GM12878 (cell line): ENCODE measurements at regions not wholly inside any gene's neighbourhood (a gene's known extent, or its start where the extent isn't known, plus 50 kb on each side); places are given as distances from the start of the nearest gene placed in this dataset.
A peak's percentile ranks its signal among the peaks of the same experiment; 100 is the strongest.

Experiments
- BACH1 ChIP-seq: fragments of 450-650 bp; IDR thresholded peaks from 2 replicates; pipeline ENCODE4 v1.6.1; 2017; ENCODE audit warnings: mild to moderate bottlenecking, borderline replicate concordance
- CBFB ChIP-seq: IDR thresholded peaks from 2 replicates; pipeline ENCODE4 v1.6.1; 2016; ENCODE audit warnings: antibody characterized with exemption, low read depth
- CHD4 ChIP-seq: fragments of 200-600 bp; sonication (generic); IDR thresholded peaks from 2 replicates; pipeline ENCODE4 v1.6.1; 2016; ENCODE audit warnings: mild to moderate bottlenecking
- EP300 ChIP-seq, 2 experiments: fragments of 150-350 bp in 1 of 2; IDR thresholded peaks; 2 replicates each; pipeline ENCODE4 v1.6.1; 2011 to 2012; ENCODE audit warnings: low read depth in 2 of 2, low read length in 2 of 2, borderline replicate concordance in 1 of 2, improper control_type of control experiment in 1 of 2, inconsistent platforms in 1 of 2; ENCODE audit not compliant: control insufficient read depth in 1 of 2
- GATAD2B ChIP-seq: fragments of 450-650 bp; conservative IDR thresholded peaks from 2 replicates; pipeline ENCODE4 v1.6.1; 2017; ENCODE audit warnings: low read depth, mild to moderate bottlenecking, moderate library complexity
- MTA2 ChIP-seq: fragments of 450-650 bp; IDR thresholded peaks from 2 replicates; pipeline ENCODE4 v1.6.1; 2016; ENCODE audit warnings: low read depth, mild to moderate bottlenecking, moderate library complexity
- NFIC ChIP-seq: IDR thresholded peaks from 2 replicates; pipeline ENCODE4 v1.6.1; 2012; ENCODE audit warnings: low read depth, mild to moderate bottlenecking, inconsistent platforms, low read length, moderate library complexity
- NFYA ChIP-seq: IDR thresholded peaks from 2 replicates; pipeline ENCODE4 v1.6.1; 2011; ENCODE audit warnings: low read depth, mild to moderate bottlenecking, low read length, improper control_type of control experiment, borderline replicate concordance
- NFYB ChIP-seq: IDR thresholded peaks from 2 replicates; pipeline ENCODE4 v1.6.1; 2011; ENCODE audit warnings: low read depth, mild to moderate bottlenecking, low read length, improper control_type of control experiment, moderate library complexity; ENCODE audit not compliant: insufficient read depth
- PAX5 ChIP-seq: IDR thresholded peaks from 2 replicates; pipeline ENCODE4 v1.6.1; 2011; ENCODE audit warnings: low read depth, low read length, borderline replicate concordance
- POLR2A ChIP-seq: IDR thresholded peaks from 2 replicates; pipeline ENCODE4 v1.6.1; 2011; ENCODE audit warnings: low read depth, mild to moderate bottlenecking, low read length
- POLR2AphosphoS2 ChIP-seq: IDR thresholded peaks from 2 replicates; pipeline ENCODE4 v1.6.1; 2011; ENCODE audit warnings: low read depth, mild to moderate bottlenecking, low read length, improper control_type of control experiment, moderate library complexity
- TCF12 ChIP-seq: IDR thresholded peaks from 2 replicates; pipeline ENCODE4 v1.6.1; 2011; ENCODE audit warnings: low read depth, mild to moderate bottlenecking, low read length
- YBX1 ChIP-seq: fragments of 450-650 bp; IDR thresholded peaks from 2 replicates; pipeline ENCODE4 v1.6.1; 2016; ENCODE audit warnings: antibody characterized with exemption
- ZZZ3 ChIP-seq: IDR thresholded peaks from 2 replicates; pipeline ENCODE4 v1.6.1; 2011; ENCODE audit warnings: low read depth; ENCODE audit not compliant: control insufficient read depth, insufficient read length
- TF ChIP-seq, protein P1 (sequence below): fragments of 450-650 bp; IDR thresholded peaks from 2 replicates; pipeline ENCODE4 v1.6.1; 2018; ENCODE audit warnings: borderline replicate concordance, mild to moderate bottlenecking; ENCODE audit not compliant: partially characterized antibody
- TF ChIP-seq, protein P2 (sequence below): fragments of 450-650 bp; formaldehyde crosslinking; IDR thresholded peaks from 2 replicates; pipeline ENCODE4 v1.4.0; 2020; ENCODE audit warnings: mild to moderate bottlenecking, moderate library complexity
- TF ChIP-seq, protein P3 (sequence below): fragments of 150-350 bp; IDR thresholded peaks from 2 replicates; pipeline ENCODE4 v1.6.1; 2014; ENCODE audit warnings: mild to moderate bottlenecking, low read depth, low read length
- TF ChIP-seq, protein P4 (sequence below): fragments of 450-650 bp; IDR thresholded peaks from 2 replicates; pipeline ENCODE4 v1.6.1; 2017; ENCODE audit warnings: mild to moderate bottlenecking, moderate library complexity

DNA sequence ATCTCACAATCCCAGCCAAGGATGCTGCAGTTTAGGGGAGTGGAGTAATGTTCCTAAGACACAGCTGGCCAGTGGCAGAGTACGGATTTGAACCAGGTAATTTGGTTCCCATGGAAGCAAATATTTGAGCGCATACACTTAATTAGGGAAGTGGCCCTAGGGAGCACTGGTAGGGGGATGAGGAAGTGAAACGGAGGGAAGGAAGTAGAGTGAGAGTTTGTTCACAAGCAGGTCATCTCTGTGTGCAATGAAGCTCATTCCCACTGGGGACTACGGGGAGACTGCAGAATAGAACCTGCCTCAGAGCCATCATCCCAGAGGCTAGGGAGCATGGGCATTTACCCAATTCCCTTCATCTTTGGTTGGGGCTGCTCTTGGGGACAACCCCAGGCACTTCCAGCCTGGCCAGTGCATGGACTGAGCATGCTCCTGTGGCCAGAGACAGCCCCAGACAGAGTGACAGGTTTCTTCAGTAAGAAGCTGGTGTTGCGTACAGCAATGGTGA lies 317.2 kb upstream of the PROK2 start (continued):
- TF ChIP-seq, protein P1, sequence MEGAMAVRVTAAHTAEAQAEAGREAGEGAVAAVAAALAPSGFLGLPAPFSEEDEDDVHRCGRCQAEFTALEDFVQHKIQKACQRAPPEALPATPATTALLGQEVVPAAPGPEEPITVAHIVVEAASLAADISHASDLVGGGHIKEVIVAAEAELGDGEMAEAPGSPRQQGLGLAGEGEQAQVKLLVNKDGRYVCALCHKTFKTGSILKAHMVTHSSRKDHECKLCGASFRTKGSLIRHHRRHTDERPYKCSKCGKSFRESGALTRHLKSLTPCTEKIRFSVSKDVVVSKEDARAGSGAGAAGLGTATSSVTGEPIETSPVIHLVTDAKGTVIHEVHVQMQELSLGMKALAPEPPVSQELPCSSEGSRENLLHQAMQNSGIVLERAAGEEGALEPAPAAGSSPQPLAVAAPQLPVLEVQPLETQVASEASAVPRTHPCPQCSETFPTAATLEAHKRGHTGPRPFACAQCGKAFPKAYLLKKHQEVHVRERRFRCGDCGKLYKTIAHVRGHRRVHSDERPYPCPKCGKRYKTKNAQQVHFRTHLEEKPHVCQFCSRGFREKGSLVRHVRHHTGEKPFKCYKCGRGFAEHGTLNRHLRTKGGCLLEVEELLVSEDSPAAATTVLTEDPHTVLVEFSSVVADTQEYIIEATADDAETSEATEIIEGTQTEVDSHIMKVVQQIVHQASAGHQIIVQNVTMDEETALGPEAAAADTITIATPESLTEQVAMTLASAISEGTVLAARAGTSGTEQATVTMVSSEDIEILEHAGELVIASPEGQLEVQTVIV, result no peak
- TF ChIP-seq, protein P2, sequence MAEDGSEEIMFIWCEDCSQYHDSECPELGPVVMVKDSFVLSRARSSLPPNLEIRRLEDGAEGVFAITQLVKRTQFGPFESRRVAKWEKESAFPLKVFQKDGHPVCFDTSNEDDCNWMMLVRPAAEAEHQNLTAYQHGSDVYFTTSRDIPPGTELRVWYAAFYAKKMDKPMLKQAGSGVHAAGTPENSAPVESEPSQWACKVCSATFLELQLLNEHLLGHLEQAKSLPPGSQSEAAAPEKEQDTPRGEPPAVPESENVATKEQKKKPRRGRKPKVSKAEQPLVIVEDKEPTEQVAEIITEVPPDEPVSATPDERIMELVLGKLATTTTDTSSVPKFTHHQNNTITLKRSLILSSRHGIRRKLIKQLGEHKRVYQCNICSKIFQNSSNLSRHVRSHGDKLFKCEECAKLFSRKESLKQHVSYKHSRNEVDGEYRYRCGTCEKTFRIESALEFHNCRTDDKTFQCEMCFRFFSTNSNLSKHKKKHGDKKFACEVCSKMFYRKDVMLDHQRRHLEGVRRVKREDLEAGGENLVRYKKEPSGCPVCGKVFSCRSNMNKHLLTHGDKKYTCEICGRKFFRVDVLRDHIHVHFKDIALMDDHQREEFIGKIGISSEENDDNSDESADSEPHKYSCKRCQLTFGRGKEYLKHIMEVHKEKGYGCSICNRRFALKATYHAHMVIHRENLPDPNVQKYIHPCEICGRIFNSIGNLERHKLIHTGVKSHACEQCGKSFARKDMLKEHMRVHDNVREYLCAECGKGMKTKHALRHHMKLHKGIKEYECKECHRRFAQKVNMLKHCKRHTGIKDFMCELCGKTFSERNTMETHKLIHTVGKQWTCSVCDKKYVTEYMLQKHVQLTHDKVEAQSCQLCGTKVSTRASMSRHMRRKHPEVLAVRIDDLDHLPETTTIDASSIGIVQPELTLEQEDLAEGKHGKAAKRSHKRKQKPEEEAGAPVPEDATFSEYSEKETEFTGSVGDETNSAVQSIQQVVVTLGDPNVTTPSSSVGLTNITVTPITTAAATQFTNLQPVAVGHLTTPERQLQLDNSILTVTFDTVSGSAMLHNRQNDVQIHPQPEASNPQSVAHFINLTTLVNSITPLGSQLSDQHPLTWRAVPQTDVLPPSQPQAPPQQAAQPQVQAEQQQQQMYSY (CRISPR knock-in tag), result no peak
- TF ChIP-seq TCF12, result peak; percentile 67; the same call in 1 of the 2 replicates
- TF ChIP-seq, protein P3, sequence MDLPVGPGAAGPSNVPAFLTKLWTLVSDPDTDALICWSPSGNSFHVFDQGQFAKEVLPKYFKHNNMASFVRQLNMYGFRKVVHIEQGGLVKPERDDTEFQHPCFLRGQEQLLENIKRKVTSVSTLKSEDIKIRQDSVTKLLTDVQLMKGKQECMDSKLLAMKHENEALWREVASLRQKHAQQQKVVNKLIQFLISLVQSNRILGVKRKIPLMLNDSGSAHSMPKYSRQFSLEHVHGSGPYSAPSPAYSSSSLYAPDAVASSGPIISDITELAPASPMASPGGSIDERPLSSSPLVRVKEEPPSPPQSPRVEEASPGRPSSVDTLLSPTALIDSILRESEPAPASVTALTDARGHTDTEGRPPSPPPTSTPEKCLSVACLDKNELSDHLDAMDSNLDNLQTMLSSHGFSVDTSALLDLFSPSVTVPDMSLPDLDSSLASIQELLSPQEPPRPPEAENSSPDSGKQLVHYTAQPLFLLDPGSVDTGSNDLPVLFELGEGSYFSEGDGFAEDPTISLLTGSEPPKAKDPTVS, result no peak
- TF ChIP-seq POLR2AphosphoS2, result no peak
- TF ChIP-seq BACH1, result peak; percentile 50; the same call in 1 of the 2 replicates
- no peak for TF ChIP-seq CHD4
- TF ChIP-seq NFYB, result no peak
- no peak for TF ChIP-seq NFYA
- TF ChIP-seq, protein P4, sequence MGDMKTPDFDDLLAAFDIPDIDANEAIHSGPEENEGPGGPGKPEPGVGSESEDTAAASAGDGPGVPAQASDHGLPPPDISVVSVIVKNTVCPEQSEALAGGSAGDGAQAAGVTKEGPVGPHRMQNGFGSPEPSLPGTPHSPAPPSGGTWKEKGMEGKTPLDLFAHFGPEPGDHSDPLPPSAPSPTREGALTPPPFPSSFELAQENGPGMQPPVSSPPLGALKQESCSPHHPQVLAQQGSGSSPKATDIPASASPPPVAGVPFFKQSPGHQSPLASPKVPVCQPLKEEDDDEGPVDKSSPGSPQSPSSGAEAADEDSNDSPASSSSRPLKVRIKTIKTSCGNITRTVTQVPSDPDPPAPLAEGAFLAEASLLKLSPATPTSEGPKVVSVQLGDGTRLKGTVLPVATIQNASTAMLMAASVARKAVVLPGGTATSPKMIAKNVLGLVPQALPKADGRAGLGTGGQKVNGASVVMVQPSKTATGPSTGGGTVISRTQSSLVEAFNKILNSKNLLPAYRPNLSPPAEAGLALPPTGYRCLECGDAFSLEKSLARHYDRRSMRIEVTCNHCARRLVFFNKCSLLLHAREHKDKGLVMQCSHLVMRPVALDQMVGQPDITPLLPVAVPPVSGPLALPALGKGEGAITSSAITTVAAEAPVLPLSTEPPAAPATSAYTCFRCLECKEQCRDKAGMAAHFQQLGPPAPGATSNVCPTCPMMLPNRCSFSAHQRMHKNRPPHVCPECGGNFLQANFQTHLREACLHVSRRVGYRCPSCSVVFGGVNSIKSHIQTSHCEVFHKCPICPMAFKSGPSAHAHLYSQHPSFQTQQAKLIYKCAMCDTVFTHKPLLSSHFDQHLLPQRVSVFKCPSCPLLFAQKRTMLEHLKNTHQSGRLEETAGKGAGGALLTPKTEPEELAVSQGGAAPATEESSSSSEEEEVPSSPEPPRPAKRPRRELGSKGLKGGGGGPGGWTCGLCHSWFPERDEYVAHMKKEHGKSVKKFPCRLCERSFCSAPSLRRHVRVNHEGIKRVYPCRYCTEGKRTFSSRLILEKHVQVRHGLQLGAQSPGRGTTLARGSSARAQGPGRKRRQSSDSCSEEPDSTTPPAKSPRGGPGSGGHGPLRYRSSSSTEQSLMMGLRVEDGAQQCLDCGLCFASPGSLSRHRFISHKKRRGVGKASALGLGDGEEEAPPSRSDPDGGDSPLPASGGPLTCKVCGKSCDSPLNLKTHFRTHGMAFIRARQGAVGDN, result peak; percentile 24; the same call in 1 of the 2 replicates
- TF ChIP-seq EP300 (IDR thresholded peaks at IDR 0.05; ENCODE audit: borderline replicate concordance in 1 of 2, control insufficient read depth in 1 of 2, low read depth in 2 of 2, low read length in 2 of 2), result peak; percentile 72 to 79
- TF ChIP-seq NFIC, result peak; percentile 65; the same call in 1 of the 2 replicates
- 0 out of 2 replicates have a peak, but pooled peaks have one; percentile 22 for TF ChIP-seq CBFB
- no peak for TF ChIP-seq YBX1
- no peak for TF ChIP-seq POLR2A
- TF ChIP-seq ZZZ3, result no peak
- peak; percentile 73 for TF ChIP-seq GATAD2B
- peak; percentile 26; the same call in 1 of the 2 replicates for TF ChIP-seq PAX5
- TF ChIP-seq MTA2, result peak; percentile 86
